GM12878 (cell line): ENCODE measurements at regions not wholly inside any gene's neighbourhood (a gene's known extent, or its start where the extent isn't known, plus 50 kb on each side); places are given as distances from the start of the nearest gene placed in this dataset.

Experiments used
- ATAC-seq: fragments of 200-7000 bp; cut with Tn5 transposase; 3 replicates; pipeline ENCODE4 v1.9.1; 2020; ENCODE audit warnings: mild to moderate bottlenecking, moderate library complexity
- BruUV-seq: library from RNA; stranded (reverse); fragments of 400-500 nt; replicated peaks from 2 replicates; lab custom pipeline; 2021; lab: Mats Ljungman, UMichigan
- CTCF ChIA-PET: fragments of 300-600 bp; sonication (Branson Sonifier 250); formaldehyde crosslinking; extraction: SDS; loops from one replicate; lab custom pipeline; 2021; ENCODE audit warnings: inconsistent platforms; lab: Yijun Ruan, JAX
- POLR2A ChIA-PET: fragments of 350-600 bp; formaldehyde crosslinking; extraction: SDS; loops from one replicate; lab custom pipeline; 2021; ENCODE audit warnings: inconsistent platforms; lab: Charles Lee
- RAD21 ChIA-PET: fragments of 300-600 bp; sonication (Branson Sonifier 250); formaldehyde crosslinking; loops from one replicate; lab custom pipeline; 2023; ENCODE audit warnings: antibody characterized with exemption; ENCODE audit not compliant: unreplicated experiment; lab: Charles Lee
- SMC1A ChIA-PET: fragments of 300-600 bp; sonication (Branson Sonifier 250); formaldehyde crosslinking; loops from one replicate; lab custom pipeline; 2023; ENCODE audit not compliant: unreplicated experiment, uncharacterized antibody; lab: Charles Lee
- DNase-seq: peaks from one replicate; pipeline ENCODE4 v3.0.0-alpha.2; 2011; ENCODE audit warnings: low read depth, low spot score
- FAIRE-seq: peaks from 3 replicates; lab custom pipeline; 2011; peaks lifted over from hg19 to GRCh38; lab: Jason Lieb, UNC
- H2AFZ ChIP-seq: 2 replicates; pipeline ENCODE4 v1.6.0; 2011; ENCODE audit warnings: low read depth, low read length, control low read depth; ENCODE audit not compliant: control insufficient read depth
- H3K27ac ChIP-seq: 2 replicates; pipeline ENCODE4 v1.5.1; 2011; ENCODE audit warnings: control low read depth; ENCODE audit not compliant: control insufficient read depth, insufficient read depth
- H3K27me3 ChIP-seq, 2 experiments: replicated peaks in 1 of 2; 2 replicates each; pipeline versions ENCODE4 v1.6.0 to v1.6.1; 2011; ENCODE audit warnings: low read length in 1 of 2; ENCODE audit not compliant: control insufficient read depth in 2 of 2, insufficient read depth in 2 of 2
- H3K36me3 ChIP-seq, 2 experiments: 2 replicates each; pipeline ENCODE4 v1.5.1; 2011; ENCODE audit warnings: low read length in 1 of 2; ENCODE audit not compliant: control insufficient read depth in 2 of 2, insufficient read depth in 2 of 2
- H3K4me1 ChIP-seq: 2 replicates; pipeline ENCODE4 v1.6.1; 2011; ENCODE audit warnings: mild to moderate bottlenecking, low read length, moderate library complexity, mixed read lengths; ENCODE audit not compliant: control insufficient read depth, insufficient read depth
- H3K4me2 ChIP-seq: 2 replicates; pipeline ENCODE4 v1.6.0; 2011; ENCODE audit warnings: control low read depth; ENCODE audit not compliant: control insufficient read depth, insufficient read depth
- H3K4me3 ChIP-seq: fragments of 200-600 bp; sonication (generic); 2 replicates; pipeline ENCODE4 v1.5.1; 2016
- H3K79me2 ChIP-seq: 2 replicates; pipeline ENCODE4 v1.6.0; 2011; ENCODE audit warnings: low read length; ENCODE audit not compliant: control insufficient read depth, insufficient read depth
- H3K9ac ChIP-seq: 2 replicates; pipeline ENCODE4 v1.8.0; 2011; ENCODE audit warnings: low read length, control low read depth, mixed read lengths; ENCODE audit not compliant: control insufficient read depth, insufficient read depth
- H3K9me3 ChIP-seq: replicated peaks from 3 replicates; pipeline ENCODE4 v1.5.1; 2011; ENCODE audit warnings: mild to moderate bottlenecking, low read length; ENCODE audit not compliant: control insufficient read depth, insufficient read depth
- H4K20me1 ChIP-seq: 2 replicates; pipeline ENCODE4 v1.6.0; 2011; ENCODE audit not compliant: control insufficient read depth, insufficient read depth
- CUX1 ChIP-seq: IDR thresholded peaks from 2 replicates; pipeline ENCODE4 v1.6.1; 2012; ENCODE audit warnings: improper control_type of control experiment, low read depth, low read length; ENCODE audit not compliant: insufficient replicate concordance
- E2F4 ChIP-seq: IDR thresholded peaks from 2 replicates; pipeline ENCODE4 v1.6.1; 2012; ENCODE audit warnings: low read depth, low read length, improper control_type of control experiment
- EP300 ChIP-seq, 2 experiments: fragments of 150-350 bp in 1 of 2; IDR thresholded peaks; 2 replicates each; pipeline ENCODE4 v1.6.1; 2011 to 2012; ENCODE audit warnings: low read depth in 2 of 2, low read length in 2 of 2, borderline replicate concordance in 1 of 2, improper control_type of control experiment in 1 of 2, inconsistent platforms in 1 of 2; ENCODE audit not compliant: control insufficient read depth in 1 of 2
- ETV6 ChIP-seq, 2 experiments: fragments of 450-650 bp in 1 of 2; IDR thresholded peaks in 1 of 2; conservative IDR thresholded peaks in 1 of 2; 2 replicates each; pipeline ENCODE4 v1.6.1; 2014; ENCODE audit warnings: antibody characterized with exemption in 1 of 2, borderline replicate concordance in 1 of 2, low read depth in 1 of 2, mild to moderate bottlenecking in 1 of 2, moderate library complexity in 1 of 2
- HDAC6 ChIP-seq: fragments of 200-600 bp; sonication (generic); IDR thresholded peaks from one replicate; pipeline ENCODE4 v1.8.0; 2017; ENCODE audit warnings: antibody characterized with exemption; ENCODE audit not compliant: unreplicated experiment
- JUNB ChIP-seq: IDR thresholded peaks from 2 replicates; pipeline ENCODE4 v1.6.1; 2016; ENCODE audit warnings: antibody characterized with exemption, mild to moderate bottlenecking
- POU2F2 ChIP-seq: IDR thresholded peaks from 3 replicates; pipeline ENCODE4 v1.6.1; 2011; ENCODE audit warnings: low read depth, mild to moderate bottlenecking, low read length, borderline replicate concordance
- YBX1 ChIP-seq: fragments of 450-650 bp; IDR thresholded peaks from 2 replicates; pipeline ENCODE4 v1.6.1; 2016; ENCODE audit warnings: antibody characterized with exemption
- WGBS: methylation state at CpG from one replicate; pipeline ENCODE4 v1.1.6; 2016; ENCODE audit warnings: low lambda C conversion rate; ENCODE audit not compliant: insufficient replicate concordance, insufficient coverage; ENCODE audit errors: missing lambda C conversion rate; 5-methylcytosine and 5-hydroxymethylcytosine counted together
- in situ Hi-C: fragments of 300-500 bp; cut with MboI; formaldehyde crosslinking; loops from 9 replicates; pipeline ENCODE4 v1.14.3; 2018; ENCODE audit warnings: mixed read lengths
- intact Hi-C: fragments of 100-400 bp; cut with micrococcal nuclease; formaldehyde crosslinking; loops from one replicate; pipeline ENCODE4 v1.14.2; 2022; ENCODE audit not compliant: unreplicated experiment

DNA sequence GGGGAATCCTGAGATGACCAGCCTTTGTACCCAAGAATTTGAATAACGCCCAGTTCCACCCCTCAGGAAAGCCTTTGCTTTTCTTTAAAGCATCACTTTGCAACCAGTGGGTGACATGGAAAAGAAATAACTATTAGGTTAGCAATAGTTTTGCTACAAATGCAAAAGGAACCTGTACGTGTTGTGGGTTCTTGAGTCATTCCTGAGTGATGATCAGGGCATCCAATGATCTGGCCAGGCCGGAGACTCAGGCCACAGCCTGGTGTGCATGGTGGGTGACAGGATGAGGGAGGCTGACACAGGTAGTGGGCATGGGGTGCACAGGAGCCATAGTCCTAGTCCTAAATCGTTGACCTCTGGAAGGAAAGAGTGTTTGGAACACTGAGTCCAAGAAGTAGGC is 321.4 kb upstream of the IL12A start:
- TF ChIP-seq ETV6 (conservative IDR thresholded peaks at IDR 0.05 in 1 of 2, IDR thresholded peaks at IDR 0.05 in 1 of 2; ENCODE audit: borderline replicate concordance in 1 of 2, low read depth in 1 of 2) (no peak), YBX1 (no peak), JUNB (no peak), EP300 (IDR thresholded peaks at IDR 0.05; ENCODE audit: borderline replicate concordance in 1 of 2, control insufficient read depth in 1 of 2, low read depth in 2 of 2, low read length in 2 of 2) (no peak), CUX1 (no peak), HDAC6 (no peak), E2F4 (no peak), POU2F2 (no peak)
- TF ChIP-seq, all 136 proteins: peak for 0
- Histone ChIP-seq H3K27ac (no peak overlapping the region), H3K4me2 (no peak overlapping the region), H3K4me1 (no peaks in the 10 kb centered on the region), H3K4me3 (no peak overlapping the region), H3K79me2 (no peaks in the 10 kb centered on the region), H2AFZ (no peak overlapping the region), H3K36me3 (no peaks in the 10 kb centered on the region), H3K27me3 (no peaks in the 10 kb centered on the region), H3K9me3 (no peaks in the 10 kb centered on the region), H3K9ac (no peak overlapping the region), H4K20me1 (no peaks in the 10 kb centered on the region)
- DNase-seq (no peak), FAIRE-seq (no peak), ATAC-seq (no peak)
- SMC1A ChIA-PET: no interaction called here
- POLR2A ChIA-PET: no interaction called here
- intact Hi-C loops (no loop called here), in situ Hi-C loops (no loop called here)
- RAD21 ChIA-PET: no interaction called here
- no TSS peak for BruUV-seq
- CTCF ChIA-PET: no interaction called here
- 15% methylated on average over 4 of the region's 4 CpGs for WGBS
